ENCODE measurements at regions not wholly inside any gene's neighbourhood (a gene's known extent, or its start where the extent isn't known, plus 50 kb on each side); places are given as distances from the start of the nearest gene placed in this dataset.

DNA sequence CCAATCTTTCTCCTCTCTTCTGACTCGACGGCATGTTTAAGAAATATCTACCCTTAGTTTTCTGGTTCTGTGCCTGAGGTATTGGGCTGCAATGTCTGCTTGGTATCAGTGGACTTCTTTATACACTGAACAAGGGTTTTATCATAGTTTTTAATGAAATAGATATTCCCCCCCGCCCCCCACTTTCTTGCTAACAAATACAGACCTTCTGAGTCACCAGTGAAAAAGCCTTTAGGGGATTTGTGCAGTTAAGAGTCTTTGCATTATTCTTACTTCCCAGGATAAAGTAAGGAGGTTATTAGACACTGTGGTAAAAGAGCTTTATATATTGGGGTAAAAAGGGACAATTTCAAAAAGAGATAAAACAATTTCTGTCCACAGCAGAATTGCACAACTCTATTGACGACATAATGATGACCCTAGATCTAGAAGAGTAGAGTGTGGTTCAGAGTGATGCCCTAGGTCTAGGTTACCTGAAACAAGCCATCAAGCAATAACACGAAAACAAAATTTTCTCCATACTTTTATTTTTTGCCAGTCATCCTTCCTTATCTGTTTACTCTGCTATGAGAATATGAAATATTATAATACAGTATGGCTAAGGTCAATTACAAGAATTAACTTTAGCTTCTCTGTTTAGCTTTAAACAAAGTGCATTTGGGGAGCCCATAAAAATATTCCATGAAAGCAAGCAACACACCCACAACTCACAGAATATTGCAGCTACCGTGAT, 110.7 kb downstream of the PLK2 start:
- TF ChIP-seq, protein P1, sequence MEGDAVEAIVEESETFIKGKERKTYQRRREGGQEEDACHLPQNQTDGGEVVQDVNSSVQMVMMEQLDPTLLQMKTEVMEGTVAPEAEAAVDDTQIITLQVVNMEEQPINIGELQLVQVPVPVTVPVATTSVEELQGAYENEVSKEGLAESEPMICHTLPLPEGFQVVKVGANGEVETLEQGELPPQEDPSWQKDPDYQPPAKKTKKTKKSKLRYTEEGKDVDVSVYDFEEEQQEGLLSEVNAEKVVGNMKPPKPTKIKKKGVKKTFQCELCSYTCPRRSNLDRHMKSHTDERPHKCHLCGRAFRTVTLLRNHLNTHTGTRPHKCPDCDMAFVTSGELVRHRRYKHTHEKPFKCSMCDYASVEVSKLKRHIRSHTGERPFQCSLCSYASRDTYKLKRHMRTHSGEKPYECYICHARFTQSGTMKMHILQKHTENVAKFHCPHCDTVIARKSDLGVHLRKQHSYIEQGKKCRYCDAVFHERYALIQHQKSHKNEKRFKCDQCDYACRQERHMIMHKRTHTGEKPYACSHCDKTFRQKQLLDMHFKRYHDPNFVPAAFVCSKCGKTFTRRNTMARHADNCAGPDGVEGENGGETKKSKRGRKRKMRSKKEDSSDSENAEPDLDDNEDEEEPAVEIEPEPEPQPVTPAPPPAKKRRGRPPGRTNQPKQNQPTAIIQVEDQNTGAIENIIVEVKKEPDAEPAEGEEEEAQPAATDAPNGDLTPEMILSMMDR (IDR thresholded peaks at IDR 0.05; ENCODE audit: low read depth, low read length), result no peak
- TF ChIP-seq POLR2A (IDR thresholded peaks at IDR 0.05; ENCODE audit: extremely low read depth, insufficient read length) (no peak), MAX (IDR thresholded peaks at IDR 0.05; ENCODE audit: low read depth, low read length) (no peak)
